Heart left ventricle (tissue), 13 donors: ENCODE measurements at regions not wholly inside any gene's neighbourhood (a gene's known extent, or its start where the extent isn't known, plus 50 kb on each side); places are given as distances from the start of the nearest gene placed in this dataset.

Experiments used
- POLR2A ChIP-seq, 2 donors: fragments of 450-650 bp; IDR thresholded peaks; one replicate each; pipeline ENCODE4 v1.6.1; 2017; ENCODE audit warnings: antibody characterized with exemption in 2 of 2, mild to moderate bottlenecking in 2 of 2, moderate library complexity in 2 of 2
- TF ChIP-seq, protein P1 (sequence below), 12 donors: fragments of 200-600 bp; sonication (generic) in 4 of 12; IDR thresholded peaks; one replicate each; pipeline versions ENCODE4 v1.5.0 to v1.8.0; 2018 to 2022; ENCODE audit warnings: antibody characterized with exemption in 12 of 12, mild to moderate bottlenecking in 5 of 12
- donor health status: ischemic (EF 13 %, LVEDD 7.1; RV severe dilation, severe dysfunction).
- donor health status: DM: no; HTN: yes; CAD: no.
- donor health status: DM: no; HTN: no; CAD: no.
- donor health status: ischemic (EF 25% LVEDD 6.9; RV normal size, moderate dysfunction).
- donor health status: ischemic (EF 25% LVEDD 5.7; RV mildly dilated, moderate dysfunction).
- donor health status: ischemic (EF 35%, LVEDD 5.7; RV mildly dilated, moderate dysfunction).
- donor health status: nonischemic (EF 11% LVEDD 7.7; RV severe dilation, severe dysfunction).
- donor health status: DM: yes; HTN: yes; CAD: no.
- donor health status: PGD.
- donor health status: ischemic (EF 29% LVEDD 5.4; RV normal size, mild dysfunction).
- donor health status: nonischemic (EF 23%, LVEDD 6.1; RV moderate dilation, normal function).

DNA sequence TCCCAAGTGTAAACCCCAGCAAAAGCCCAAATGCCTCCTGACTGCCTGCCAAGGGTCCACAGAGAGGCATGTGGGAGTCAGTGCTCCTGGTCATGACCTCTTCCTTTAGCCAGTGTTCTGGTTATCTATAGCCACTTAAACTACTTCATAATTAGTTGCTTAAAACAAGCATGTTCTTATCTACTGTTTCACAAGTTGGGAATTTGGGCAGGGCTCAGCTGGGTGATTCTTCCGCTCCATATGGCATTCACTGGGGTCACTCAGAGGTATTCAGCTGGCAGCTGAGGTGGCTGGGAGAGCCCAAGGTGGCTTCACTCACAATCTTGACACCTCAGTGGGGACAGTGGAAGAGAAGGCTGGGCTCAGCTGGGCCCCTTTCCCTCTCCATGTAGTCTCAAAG lies 184.0 kb upstream of the RGS6 start:
- TF ChIP-seq, protein P1, sequence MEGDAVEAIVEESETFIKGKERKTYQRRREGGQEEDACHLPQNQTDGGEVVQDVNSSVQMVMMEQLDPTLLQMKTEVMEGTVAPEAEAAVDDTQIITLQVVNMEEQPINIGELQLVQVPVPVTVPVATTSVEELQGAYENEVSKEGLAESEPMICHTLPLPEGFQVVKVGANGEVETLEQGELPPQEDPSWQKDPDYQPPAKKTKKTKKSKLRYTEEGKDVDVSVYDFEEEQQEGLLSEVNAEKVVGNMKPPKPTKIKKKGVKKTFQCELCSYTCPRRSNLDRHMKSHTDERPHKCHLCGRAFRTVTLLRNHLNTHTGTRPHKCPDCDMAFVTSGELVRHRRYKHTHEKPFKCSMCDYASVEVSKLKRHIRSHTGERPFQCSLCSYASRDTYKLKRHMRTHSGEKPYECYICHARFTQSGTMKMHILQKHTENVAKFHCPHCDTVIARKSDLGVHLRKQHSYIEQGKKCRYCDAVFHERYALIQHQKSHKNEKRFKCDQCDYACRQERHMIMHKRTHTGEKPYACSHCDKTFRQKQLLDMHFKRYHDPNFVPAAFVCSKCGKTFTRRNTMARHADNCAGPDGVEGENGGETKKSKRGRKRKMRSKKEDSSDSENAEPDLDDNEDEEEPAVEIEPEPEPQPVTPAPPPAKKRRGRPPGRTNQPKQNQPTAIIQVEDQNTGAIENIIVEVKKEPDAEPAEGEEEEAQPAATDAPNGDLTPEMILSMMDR (IDR thresholded peaks at IDR 0.05) = no peak
- no peak for TF ChIP-seq POLR2A (IDR thresholded peaks at IDR 0.05)
